T-helper 1 cell treated with Interleukin-12 subunit alpha and Interleukin-12 subunit beta and Interleukin-4 antibody, amounts not matched to agents 30 ng/mL and 1 ng/mL, for 36 hours (primary cell): ENCODE measurements at regions not wholly inside any gene's neighbourhood (a gene's known extent, or its start where the extent isn't known, plus 50 kb on each side); places are given as distances from the start of the nearest gene placed in this dataset.
"Not testable (repeated sequence)": the region's sequence is repeated elsewhere in the genome, so short reads cannot be mapped to it uniquely, and the experiment has no call there.

Source experiments
- intact Hi-C: fragments of 100-400 bp; cut with micrococcal nuclease; formaldehyde crosslinking; loops from one replicate; pipeline ENCODE4 v1.15.1; 2024

GRCh38 chr14:31911160-31911559, 165.9 kb upstream of the ARHGAP5 start:
- intact Hi-C loops, result no loop called here

- intact Hi-C loops, result no loop called here
These were observed 163.7 kb upstream of the ARHGAP5 start for GRCh38 chr14:31913370-31913769.

- intact Hi-C loops, result not testable (repeated sequence)
These were observed 158.8 kb upstream of the ARHGAP5 start for GRCh38 chr14:31918289-31918688.

GRCh38 chr14:31920001-31920400, 157.1 kb upstream of the ARHGAP5 start:
- intact Hi-C loops, result no loop called here

GRCh38 chr14:31920989-31921650, 156.0 kb upstream of the ARHGAP5 start:
- intact Hi-C loops, result no loop called here

- intact Hi-C loops, result no loop called here
These were observed 155.4 kb upstream of the ARHGAP5 start for GRCh38 chr14:31921721-31922120.

GRCh38 chr14:31926123-31926522, 151.0 kb upstream of the ARHGAP5 start:
- intact Hi-C loops, result loop anchor here (1.0 to 5.0 kb wide), 6 partner anchors 12 to 634 kb away; partner anchors contain the start of gene NUBPL

GRCh38 chr14:31926652-31927347, 150.3 kb upstream of the ARHGAP5 start:
- intact Hi-C loops, result loop anchor here (1.0 to 5.0 kb wide), 6 partner anchors 12 to 634 kb away; partner anchors contain the start of gene NUBPL

GRCh38 chr14:31927348-31927832, 149.7 kb upstream of the ARHGAP5 start:
- intact Hi-C loops, result loop anchor here (5.0 kb wide), 1 partner anchor 365 kb away; the partner anchor contains the start of gene NUBPL

- intact Hi-C loops, result no loop called here
These were observed 147.0 kb upstream of the ARHGAP5 start for GRCh38 chr14:31930070-31930469.

- intact Hi-C loops, result no loop called here
These were observed 146.4 kb upstream of the ARHGAP5 start for GRCh38 chr14:31930493-31931240.

GRCh38 chr14:31932675-31933074, 144.4 kb upstream of the ARHGAP5 start:
- intact Hi-C loops, result no loop called here

GRCh38 chr14:31933716-31934115, 143.4 kb upstream of the ARHGAP5 start:
- intact Hi-C loops, result loop anchor here (1.0 kb wide), 1 partner anchor 319 kb away; no protein-coding TSS in a partner anchor

- intact Hi-C loops, result loop anchor here (1.0 to 5.0 kb wide), 3 partner anchors 317 to 908 kb away; partner anchors contain the start of genes AP4S1, HECTD1 and STRN3
These were observed 142.3 kb upstream of the ARHGAP5 start for GRCh38 chr14:31934767-31935266.

GRCh38 chr14:31935391-31935790, 141.7 kb upstream of the ARHGAP5 start:
- intact Hi-C loops, result loop anchor here (5.0 kb wide), 2 partner anchors 728 to 908 kb away; partner anchors contain the start of genes AP4S1, HECTD1 and STRN3

- intact Hi-C loops, result loop anchor here (2.0 to 5.0 kb wide), 3 partner anchors 479 to 909 kb away; partner anchors contain the start of genes AP4S1, DTD2, HECTD1 and STRN3
These were observed 141.0 kb upstream of the ARHGAP5 start for GRCh38 chr14:31936115-31936514.

- intact Hi-C loops, result loop anchor here (1.0 to 5.0 kb wide), 6 partner anchors 12 to 911 kb away; partner anchors contain the start of genes AP4S1, ARHGAP5, DTD2 and HECTD1
These were observed 139.3 kb upstream of the ARHGAP5 start for GRCh38 chr14:31937730-31938346.

GRCh38 chr14:31939934-31940333, 137.2 kb upstream of the ARHGAP5 start:
- intact Hi-C loops, result loop anchor here (2.0 to 5.0 kb wide), 4 partner anchors 137 to 913 kb away; partner anchors contain the start of genes AP4S1, ARHGAP5, HECTD1 and RNU6-7

- intact Hi-C loops, result no loop called here
These were observed 135.6 kb upstream of the ARHGAP5 start for GRCh38 chr14:31941487-31941886.

GRCh38 chr14:31942166-31942841, 134.8 kb upstream of the ARHGAP5 start:
- intact Hi-C loops, result no loop called here
